ENCODE measurements at regions not wholly inside any gene's neighbourhood (a gene's known extent, or its start where the extent isn't known, plus 50 kb on each side); places are given as distances from the start of the nearest gene placed in this dataset.
A peak's percentile ranks its signal among the peaks of the same experiment; 100 is the strongest.

DNA sequence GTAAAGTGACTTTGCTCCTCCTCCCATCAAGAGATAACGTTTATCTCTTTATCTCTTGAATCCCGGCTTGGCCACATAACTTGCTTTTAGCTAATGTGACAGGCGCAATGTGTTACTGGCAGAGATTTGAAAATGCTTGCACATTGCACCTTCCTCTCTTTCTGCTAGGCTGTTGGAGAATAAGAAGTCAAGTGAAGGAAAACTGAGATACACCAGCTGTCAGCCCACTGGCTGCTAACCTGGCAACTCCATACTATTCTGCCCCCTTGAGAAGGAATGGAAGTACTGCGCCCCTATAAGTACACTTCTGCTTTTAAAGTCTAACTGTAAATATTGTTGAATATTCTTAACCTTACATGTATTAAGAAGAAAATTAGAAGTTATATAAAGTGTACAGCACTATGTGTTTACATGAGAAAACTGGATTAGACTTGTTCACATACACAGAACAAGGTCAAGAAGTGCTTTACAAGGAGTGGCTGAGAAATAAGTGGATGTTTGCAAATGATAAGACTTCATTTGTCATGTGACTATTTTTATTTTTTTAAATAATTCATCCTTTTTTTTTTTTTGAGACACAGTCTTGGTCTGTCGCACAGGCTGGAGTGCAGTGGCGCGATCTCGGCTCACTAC is 424.5 kb upstream of the CTSO start:
- TF ChIP-seq, protein P1, sequence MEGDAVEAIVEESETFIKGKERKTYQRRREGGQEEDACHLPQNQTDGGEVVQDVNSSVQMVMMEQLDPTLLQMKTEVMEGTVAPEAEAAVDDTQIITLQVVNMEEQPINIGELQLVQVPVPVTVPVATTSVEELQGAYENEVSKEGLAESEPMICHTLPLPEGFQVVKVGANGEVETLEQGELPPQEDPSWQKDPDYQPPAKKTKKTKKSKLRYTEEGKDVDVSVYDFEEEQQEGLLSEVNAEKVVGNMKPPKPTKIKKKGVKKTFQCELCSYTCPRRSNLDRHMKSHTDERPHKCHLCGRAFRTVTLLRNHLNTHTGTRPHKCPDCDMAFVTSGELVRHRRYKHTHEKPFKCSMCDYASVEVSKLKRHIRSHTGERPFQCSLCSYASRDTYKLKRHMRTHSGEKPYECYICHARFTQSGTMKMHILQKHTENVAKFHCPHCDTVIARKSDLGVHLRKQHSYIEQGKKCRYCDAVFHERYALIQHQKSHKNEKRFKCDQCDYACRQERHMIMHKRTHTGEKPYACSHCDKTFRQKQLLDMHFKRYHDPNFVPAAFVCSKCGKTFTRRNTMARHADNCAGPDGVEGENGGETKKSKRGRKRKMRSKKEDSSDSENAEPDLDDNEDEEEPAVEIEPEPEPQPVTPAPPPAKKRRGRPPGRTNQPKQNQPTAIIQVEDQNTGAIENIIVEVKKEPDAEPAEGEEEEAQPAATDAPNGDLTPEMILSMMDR (IDR thresholded peaks at IDR 0.05) = peak in 3 of 6 experiments; percentile 28 to 51 (median 43)
- TF ChIP-seq POLR2A (IDR thresholded peaks at IDR 0.05) = no peak

All from esophagus squamous epithelium (tissue), 4 donors.